HG03558 (cell line): ENCODE measurements at regions not wholly inside any gene's neighbourhood (a gene's known extent, or its start where the extent isn't known, plus 50 kb on each side); places are given as distances from the start of the nearest gene placed in this dataset.
"Not testable (repeated sequence)": the region's sequence is repeated elsewhere in the genome, so short reads cannot be mapped to it uniquely, and the experiment has no call there.

ENCODE experiments used
- ATAC-seq: cut with Tn5 transposase; IDR thresholded peaks from one replicate; pipeline ENCODE4 v1.9.1; 2021; ENCODE audit warnings: moderate number of reproducible peaks; ENCODE audit not compliant: unreplicated experiment; ENCODE audit errors: extremely low read depth

DNA sequence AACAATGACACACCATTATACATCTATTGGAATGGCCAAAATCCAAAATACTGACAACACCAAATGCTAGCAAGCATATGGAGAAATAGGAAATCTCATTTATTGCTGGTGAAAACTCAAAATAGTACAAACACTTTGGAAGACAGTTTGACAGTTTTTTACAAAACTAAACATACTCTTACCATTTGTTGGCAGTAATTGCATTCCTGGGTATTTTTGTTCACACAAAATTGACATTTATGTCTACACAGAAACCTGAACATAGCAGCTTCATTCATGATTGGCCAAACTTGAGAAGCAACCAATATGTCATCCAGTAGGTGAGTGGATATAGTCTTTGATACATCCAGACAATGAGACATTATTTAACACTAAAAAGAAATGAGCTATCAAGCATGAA, 489.9 kb downstream of the PLOD2 start:
- ATAC-seq, result no peak

DNA sequence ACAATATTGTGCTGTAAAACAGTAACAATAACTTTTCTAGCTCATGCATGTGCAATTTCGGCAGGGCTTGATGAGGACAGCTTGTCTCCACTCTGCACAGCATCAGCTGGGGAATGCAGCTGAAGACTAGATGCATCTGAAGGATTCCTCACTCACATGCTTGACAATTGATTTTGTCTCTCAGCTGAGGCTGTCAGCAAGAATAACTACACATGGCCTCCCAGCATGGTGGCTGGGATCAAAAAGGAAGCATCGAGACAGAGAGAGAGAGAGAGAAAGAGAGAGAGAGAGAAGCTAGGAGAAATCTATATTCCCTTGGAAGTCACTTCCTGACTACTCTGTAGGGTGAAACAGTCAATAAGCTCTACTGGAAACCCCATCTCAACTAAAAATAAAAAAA, 487.1 kb downstream of the PLOD2 start:
- no peak for ATAC-seq

- ATAC-seq, result no peak
Observed at GRCh38 chr3:145678401-145678800, 482.6 kb downstream of the PLOD2 start.

DNA sequence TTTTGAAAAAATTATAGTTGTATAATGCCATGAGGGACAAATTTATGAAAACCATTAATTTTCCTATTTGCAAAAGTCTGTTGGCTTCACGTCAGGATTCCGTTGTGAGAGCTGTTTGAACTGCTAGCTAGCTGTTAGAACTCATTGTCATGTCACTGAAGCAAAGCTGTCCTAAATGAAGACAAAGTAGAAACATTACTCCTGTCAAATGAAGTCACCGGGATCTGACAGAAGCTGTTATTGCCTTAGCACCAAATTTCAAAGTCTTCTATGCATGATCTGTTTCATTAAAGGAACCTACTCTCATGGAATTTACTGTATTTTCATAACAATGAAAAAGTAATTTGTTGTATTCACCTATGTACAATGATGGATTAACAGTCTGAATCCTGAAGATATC, 479.8 kb downstream of the PLOD2 start:
- no peak for ATAC-seq

GRCh38 chr3:145687978-145688377, 473.0 kb downstream of the PLOD2 start:
- ATAC-seq, result not testable (repeated sequence)

DNA sequence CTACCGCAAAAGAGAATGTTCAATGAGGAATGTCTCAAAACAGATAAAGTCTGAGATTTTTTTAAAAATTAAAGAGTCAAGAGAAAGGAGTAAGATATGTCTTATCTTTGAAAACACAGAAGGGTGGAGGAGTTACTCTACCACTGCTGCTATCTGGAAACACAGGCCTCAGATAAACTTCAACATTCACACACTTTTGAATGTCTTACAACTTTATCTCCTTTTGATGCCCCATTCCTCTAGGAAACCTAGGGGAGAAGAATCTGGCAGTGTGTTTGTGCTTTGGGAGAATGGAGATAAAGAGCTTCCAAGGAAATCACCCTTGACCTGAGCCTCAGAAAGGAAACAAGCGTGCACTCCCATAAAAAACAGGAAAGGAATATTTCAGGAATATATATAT, 468.2 kb downstream of the PLOD2 start:
- no peak for ATAC-seq

DNA sequence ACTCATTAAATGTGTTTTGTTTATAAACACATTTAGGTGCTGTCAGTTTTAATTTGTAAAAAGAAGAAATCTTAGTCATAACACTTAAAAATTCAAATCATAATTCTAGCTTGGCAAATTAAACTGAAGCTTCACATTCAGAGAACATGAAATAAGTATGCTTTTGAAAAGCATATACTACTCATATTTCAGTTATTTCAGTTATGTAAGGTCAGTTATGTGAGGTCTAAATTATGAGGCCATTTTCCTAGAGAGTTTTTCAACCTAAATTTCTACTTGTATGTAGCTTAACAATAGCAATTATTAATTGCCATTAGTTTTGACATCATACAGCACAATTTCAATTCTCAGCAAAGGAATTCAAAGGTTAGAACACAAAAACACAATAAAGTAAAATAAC, 465.0 kb downstream of the PLOD2 start:
- no peak for ATAC-seq

DNA sequence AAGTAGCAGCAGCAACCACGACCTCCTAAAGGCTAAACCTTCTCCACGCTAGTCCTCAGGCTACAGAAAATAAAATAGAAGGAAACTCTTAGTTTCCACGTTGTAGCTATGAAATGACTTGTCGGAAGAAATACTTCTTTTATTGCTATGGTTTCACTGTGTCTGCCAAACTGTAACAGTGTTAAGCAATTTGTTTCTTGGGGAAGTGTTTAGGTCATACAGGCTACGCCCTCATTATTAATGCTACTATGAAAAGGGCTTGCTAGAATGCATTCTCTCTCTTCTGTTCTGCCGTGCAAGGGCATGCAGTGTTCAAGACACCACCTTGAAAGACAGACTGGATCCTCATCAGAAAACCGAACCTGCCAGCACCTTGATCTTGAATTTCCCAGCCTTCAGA, 462.7 kb downstream of the PLOD2 start:
- no peak for ATAC-seq

- no peak for ATAC-seq
Observed at GRCh38 chr3:145698749-145699148, 462.2 kb downstream of the PLOD2 start.

DNA sequence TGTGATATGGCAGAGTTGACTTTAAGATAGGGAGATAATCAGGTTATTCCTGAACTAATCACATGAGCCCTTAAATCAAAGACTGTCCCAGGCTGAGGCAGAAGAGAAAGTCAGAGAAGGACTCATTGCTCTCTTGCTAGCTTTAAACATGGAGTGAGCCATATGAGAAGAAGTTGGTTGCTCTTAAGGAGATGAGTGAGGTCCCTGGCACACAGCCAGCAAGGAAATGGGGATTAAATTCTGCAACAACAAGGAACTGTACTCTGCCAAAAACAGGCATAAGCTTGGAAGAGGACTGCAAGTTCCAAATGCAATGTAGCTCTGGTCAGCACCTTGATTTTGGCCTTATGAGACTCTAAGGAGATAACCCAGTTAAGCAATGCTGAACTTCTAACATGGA, 457.0 kb downstream of the PLOD2 start:
- ATAC-seq, result no peak

DNA sequence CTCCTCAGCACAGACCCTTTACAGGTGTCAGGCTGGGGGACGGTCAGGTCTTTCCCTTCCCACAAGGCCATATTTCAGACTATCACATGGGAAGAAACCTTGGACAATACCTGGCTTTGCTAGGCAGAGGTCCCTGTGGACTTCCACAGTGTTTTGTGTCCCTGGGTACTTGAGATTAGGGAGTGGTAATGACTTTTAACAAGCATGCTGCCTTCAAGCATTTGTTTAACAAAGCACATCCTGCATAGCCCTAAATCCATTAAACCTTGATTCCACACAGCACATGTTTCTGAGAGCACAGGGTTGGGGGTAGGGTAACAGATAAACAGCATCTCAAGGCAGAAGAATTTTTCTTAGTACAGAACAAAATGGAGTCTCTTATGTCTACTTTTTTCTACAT, 451.2 kb downstream of the PLOD2 start:
- not testable (repeated sequence) for ATAC-seq

GRCh38 chr3:145716519-145716918, 444.5 kb downstream of the PLOD2 start:
- no peak for ATAC-seq

GRCh38 chr3:145719114-145719513, 441.9 kb downstream of the PLOD2 start:
- ATAC-seq, result no peak

GRCh38 chr3:145721273-145721805, 439.6 kb downstream of the PLOD2 start:
- no peak for ATAC-seq

DNA sequence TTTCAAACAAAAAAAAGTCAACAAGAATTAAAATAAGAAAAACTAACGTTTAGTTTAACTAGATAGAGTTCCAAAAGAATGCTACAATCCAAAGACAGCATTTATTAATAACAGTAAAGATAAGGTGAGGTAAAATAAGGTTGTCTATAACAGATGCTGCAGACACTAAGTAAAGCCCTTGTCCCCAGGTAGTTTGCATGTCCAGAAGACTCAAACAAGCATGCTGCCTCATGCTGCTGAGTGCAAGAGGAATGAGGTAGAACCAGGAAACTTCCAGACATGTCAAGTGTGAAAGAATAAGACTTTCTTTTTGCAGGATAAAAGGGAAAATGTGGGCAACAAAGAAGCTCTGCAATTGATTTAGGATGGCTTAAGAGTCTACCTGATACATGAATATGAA, 439.2 kb downstream of the PLOD2 start:
- no peak for ATAC-seq

GRCh38 chr3:145727476-145727875, 433.5 kb downstream of the PLOD2 start:
- ATAC-seq, result no peak

GRCh38 chr3:145735631-145736030, 425.4 kb downstream of the PLOD2 start:
- no peak for ATAC-seq

DNA sequence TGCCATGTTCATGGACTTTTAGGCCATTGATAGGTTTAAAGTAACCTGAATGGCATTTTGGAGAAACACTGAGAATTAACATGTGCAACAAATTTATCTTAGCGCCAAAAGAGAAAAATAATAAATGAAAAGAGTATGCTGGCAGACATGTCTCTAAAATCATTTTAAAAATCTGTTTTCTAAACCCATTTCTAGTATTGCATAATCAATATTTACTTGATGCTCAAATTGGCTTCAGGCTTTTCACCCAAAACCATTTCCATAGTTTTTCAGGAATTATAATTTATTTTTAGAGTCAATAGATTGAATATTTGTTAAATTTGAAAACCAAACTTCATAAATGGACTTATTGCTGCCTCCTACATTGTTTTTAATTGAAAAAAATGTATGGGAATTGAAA, 423.0 kb downstream of the PLOD2 start:
- no peak for ATAC-seq

DNA sequence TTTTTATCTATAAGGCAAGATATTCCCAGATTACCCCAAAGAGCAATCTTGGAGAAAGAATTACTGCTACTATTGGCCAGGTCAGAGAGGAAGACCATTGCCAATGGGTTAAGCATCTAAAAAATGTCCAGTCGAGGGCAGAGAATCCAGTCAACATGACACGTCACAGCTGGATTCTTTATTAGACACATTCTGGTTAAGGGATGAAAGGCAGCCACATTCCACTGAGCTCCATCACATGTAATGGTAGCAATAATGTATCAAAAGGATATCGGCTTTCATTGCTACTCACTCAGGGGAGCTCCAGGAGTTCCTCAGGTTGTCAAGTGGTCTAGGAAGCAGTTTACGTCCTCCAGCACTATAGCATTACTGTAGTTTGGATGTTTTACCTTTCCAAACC, 421.1 kb downstream of the PLOD2 start:
- no peak for ATAC-seq

DNA sequence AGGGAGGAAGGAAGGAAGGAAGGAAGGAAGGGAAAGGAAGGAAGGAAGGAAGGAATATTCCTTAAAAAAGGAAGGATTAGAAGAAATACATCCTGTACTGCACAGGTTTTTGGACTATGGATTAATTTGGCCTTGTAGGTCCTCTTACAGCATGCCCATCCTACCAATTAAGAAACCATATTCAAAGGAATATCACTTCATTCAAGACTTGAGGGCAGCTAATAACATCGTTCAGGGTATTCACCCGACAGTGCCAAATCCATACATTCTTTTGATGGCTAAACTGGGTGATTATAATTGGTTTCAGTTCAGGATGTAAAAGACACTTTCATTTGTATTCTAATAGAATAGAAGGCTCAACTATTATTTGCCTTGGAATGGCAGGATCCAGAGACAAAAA, 410.3 kb downstream of the PLOD2 start:
- no peak for ATAC-seq

DNA sequence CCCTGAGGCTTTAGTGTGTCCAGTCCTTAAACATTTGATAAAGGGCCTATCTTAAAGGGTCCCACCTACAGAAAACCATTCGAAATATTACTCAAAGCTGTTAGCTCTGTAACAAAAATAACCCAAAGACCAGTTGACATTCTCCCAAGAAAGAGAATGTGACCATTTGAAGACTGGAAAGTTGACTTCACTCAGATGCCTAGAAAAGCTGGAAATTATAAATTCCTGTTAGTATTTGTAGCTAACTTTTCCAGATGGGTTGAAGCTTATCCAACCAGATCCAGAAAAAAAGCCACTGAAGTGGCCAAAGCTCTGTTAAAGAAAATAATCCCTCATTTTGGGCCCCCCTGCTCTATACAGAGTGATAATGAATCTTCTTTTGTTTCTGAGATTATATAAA, 408.4 kb downstream of the PLOD2 start:
- no peak for ATAC-seq

DNA sequence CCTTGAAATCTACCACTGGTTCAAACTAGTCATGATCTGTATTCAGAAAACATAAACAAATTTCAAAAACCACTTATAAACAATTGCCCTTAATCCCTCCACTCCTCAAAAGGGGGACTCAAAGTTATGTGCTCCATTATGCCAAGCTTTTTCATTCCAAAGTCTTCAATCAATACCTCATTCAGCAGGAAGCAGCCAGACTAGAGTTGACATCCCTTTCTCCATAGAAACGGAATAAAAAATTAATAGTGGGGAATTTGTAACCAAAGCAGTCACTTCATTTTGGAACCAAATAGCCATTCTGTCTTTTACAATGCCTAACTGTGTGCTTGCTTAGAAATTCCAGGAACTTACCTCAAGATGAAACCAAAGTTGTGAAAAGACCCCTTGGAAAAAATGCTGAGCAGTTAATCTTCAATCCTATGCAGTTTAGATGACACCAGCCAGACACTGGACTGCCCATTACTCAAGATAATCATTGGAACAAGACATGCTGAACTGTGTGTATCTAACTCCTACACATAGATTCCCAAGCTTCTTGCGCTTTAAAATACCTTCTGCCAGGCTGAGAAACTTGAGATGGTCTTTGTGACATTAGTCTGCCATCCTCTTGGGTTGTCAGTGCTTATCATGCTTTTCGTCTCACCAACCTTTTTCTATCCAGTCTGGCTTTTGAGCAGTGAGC, 406.2 kb downstream of the PLOD2 start:
- ATAC-seq, result no peak
